ENCODE measurements at regions not wholly inside any gene's neighbourhood (a gene's known extent, or its start where the extent isn't known, plus 50 kb on each side); places are given as distances from the start of the nearest gene placed in this dataset.

- Mint-ChIP-seq H3K4me3 (no peak overlapping the region), H3K27ac (no peak overlapping the region), H3K27me3 (ENCODE audit: low read depth) (peaks cover 7% of the 10 kb centered on the region; the same call in 1 of the 2 replicates), H3K36me3 (ENCODE audit: insufficient read depth in 1 of 3, low read depth in 3 of 3) (peaks cover 0 to 4% (median 2%) of the 10 kb centered on the region in 3 experiments; a peak in 4 of 7 replicates), H3K9me3 (peaks cover 2 to 3% of the 10 kb centered on the region in 2 experiments; a peak in 3 of 5 replicates), H3K4me1 (0 out of 4 replicates have a peak, but pooled peaks cover 2 to 5% of the 10 kb centered on the region in 2 experiments)
- no peak overlapping the region for H2BK20ac ChIP-seq (ENCODE audit: low read depth, low read length, poor library complexity, severe bottlenecking)
- no peak overlapping the region for H4K91ac ChIP-seq (ENCODE audit: insufficient read length, low read depth, low read length)
- no peaks in the 10 kb centered on the region for H3K79me2 ChIP-seq (ENCODE audit: insufficient read depth, low read length)
- H4K8ac ChIP-seq (replicated peaks; ENCODE audit: insufficient read length, low read depth, low read length), result no peak overlapping the region
- no peak overlapping the region for H3K14ac ChIP-seq (ENCODE audit: insufficient read depth, low read length)
- no peak overlapping the region for H2AFZ ChIP-seq (ENCODE audit: low read length)
- H3K27ac ChIP-seq (ENCODE audit: insufficient read length, low read depth, low read length), result no peak overlapping the region
- no CpG with 5 or more reads among the region's 4 CpGs for WGBS (ENCODE audit: extremely low coverage, insufficient read length, low lambda C conversion rate)
- H3T11ph ChIP-seq (ENCODE audit: low read length), result no peak overlapping the region
- H3K9ac ChIP-seq (ENCODE audit: extremely low read depth, insufficient read length, low read length), result no peak overlapping the region
- no peak overlapping the region for H2BK120ac ChIP-seq (ENCODE audit: low read depth, low read length, poor library complexity, severe bottlenecking)
- no peaks in the 10 kb centered on the region for H3K9me3 ChIP-seq (ENCODE audit: control insufficient read depth, low read depth, low read length)
- no peak overlapping the region for H3K23ac ChIP-seq (ENCODE audit: insufficient read length, low read depth, low read length)
- no peaks in the 10 kb centered on the region for H3K23me2 ChIP-seq (ENCODE audit: insufficient read length, low read depth, low read length, poor library complexity, severe bottlenecking)
- H3K4me1 ChIP-seq (ENCODE audit: insufficient read depth, low read length), result no peaks in the 10 kb centered on the region
- H2BK12ac ChIP-seq (ENCODE audit: insufficient read length, low read depth, low read length), result no peak overlapping the region
- H3K56ac ChIP-seq (ENCODE audit: insufficient read length, low read depth, low read length), result no peak overlapping the region
- DNase-seq, result no peak
- H4K5ac ChIP-seq (ENCODE audit: insufficient read length, low read depth, low read length), result no peak overlapping the region
- H4K20me1 ChIP-seq (ENCODE audit: control insufficient read depth, insufficient read depth, insufficient read length), result no peaks in the 10 kb centered on the region
- TF ChIP-seq CTCF (conservative IDR thresholded peaks at IDR 0.05), result no peak
- no peak overlapping the region for H3K4me2 ChIP-seq (ENCODE audit: insufficient read depth, insufficient read length, low read length)
- no peak overlapping the region for H2AK5ac ChIP-seq (ENCODE audit: insufficient read length, low read length)
- no peaks in the 10 kb centered on the region for H3K79me1 ChIP-seq (ENCODE audit: insufficient read depth, low read depth, low read length, poor library complexity, severe bottlenecking)
- no peak overlapping the region for H3K4ac ChIP-seq (ENCODE audit: low read depth, low read length)
- H3K27me3 ChIP-seq (ENCODE audit: insufficient read depth, low read length), result no peaks in the 10 kb centered on the region
- H2BK5ac ChIP-seq (ENCODE audit: insufficient read length, low read length), result no peak overlapping the region
- H2BK15ac ChIP-seq (ENCODE audit: low read depth, low read length), result no peak overlapping the region
- H3K18ac ChIP-seq (ENCODE audit: insufficient read length, low read depth, low read length), result no peak overlapping the region
Measured at GRCh38 chr1:234861761-234862160, 251.8 kb upstream of the IRF2BP2 start.

Measured in H9 (cell line).